ENCODE measurements at regions not wholly inside any gene's neighbourhood (a gene's known extent, or its start where the extent isn't known, plus 50 kb on each side); places are given as distances from the start of the nearest gene placed in this dataset.

GRCh38 chr6:92756912-92757311, 662.4 kb downstream of the EPHA7 start:
- no peak overlapping the region for H3K4me3 Mint-ChIP-seq
- no peak overlapping the region for H2AFZ ChIP-seq (ENCODE audit: insufficient read depth, low read depth, low read length, poor library complexity, severe bottlenecking)
- no peaks in the 10 kb centered on the region for H4K20me1 ChIP-seq (ENCODE audit: insufficient read depth, low read length)
- DNase-seq = no peak
- H3K9ac ChIP-seq (ENCODE audit: insufficient read depth, low read length, poor library complexity, severe bottlenecking) = no peak overlapping the region
- peaks cover 0 to 13% of the 10 kb centered on the region in 2 donors for H3K9me3 ChIP-seq (replicated peaks in 1 of 2; ENCODE audit: control insufficient read depth in 1 of 2, insufficient read depth in 1 of 2, low read length in 2 of 2)
- H3K27ac ChIP-seq (ENCODE audit: low read depth in 1 of 2, low read length in 2 of 2) = no peak overlapping the region
- H3K79me2 ChIP-seq (ENCODE audit: insufficient read depth, low read length) = no peaks in the 10 kb centered on the region
- H3K36me3 Mint-ChIP-seq = no peaks in the 10 kb centered on the region
- H3K4me3 ChIP-seq (replicated peaks in 1 of 3; ENCODE audit: low read depth in 2 of 3, low read length in 3 of 3) = no peak overlapping the region
- H3K4me2 ChIP-seq (replicated peaks; ENCODE audit: extremely low read depth, low read length, poor library complexity, severe bottlenecking) = no peak overlapping the region
- no peaks in the 10 kb centered on the region for H3K27me3 ChIP-seq (ENCODE audit: control insufficient read depth in 2 of 2, insufficient read depth in 2 of 2, low read length in 2 of 2)
- H3K4me1 ChIP-seq (ENCODE audit: control insufficient read depth in 1 of 2, insufficient read depth in 2 of 2, low read length in 2 of 2) = no peaks in the 10 kb centered on the region
- H3K36me3 ChIP-seq (replicated peaks in 1 of 2; ENCODE audit: control insufficient read depth in 1 of 2, insufficient read depth in 2 of 2, low read length in 2 of 2) = no peaks in the 10 kb centered on the region
- intact Hi-C loops (cut with micrococcal nuclease) = no loop called here
- H3K27ac Mint-ChIP-seq = no peak overlapping the region
- WGBS (ENCODE audit: insufficient coverage) = no CpG with 5 or more reads among the region's 4 CpGs
- no peaks in the 10 kb centered on the region for H3K27me3 Mint-ChIP-seq (ENCODE audit: low read depth in 3 of 3)
- no peaks in the 10 kb centered on the region for H3K4me1 Mint-ChIP-seq
- H3K9me3 Mint-ChIP-seq = peaks cover 0 to 13% (median 4%) of the 10 kb centered on the region in 7 donors
- TF ChIP-seq CTCF (IDR thresholded peaks at IDR 0.05) = no peak

GRCh38 chr6:92753956-92754355, 665.4 kb downstream of the EPHA7 start:
- H3K4me1 ChIP-seq (ENCODE audit: control insufficient read depth in 1 of 2, insufficient read depth in 2 of 2, low read length in 2 of 2) = no peaks in the 10 kb centered on the region
- H3K9ac ChIP-seq (ENCODE audit: insufficient read depth, low read length, poor library complexity, severe bottlenecking) = no peak overlapping the region
- H3K27ac ChIP-seq (ENCODE audit: low read depth in 1 of 2, low read length in 2 of 2) = no peak overlapping the region
- H3K9me3 Mint-ChIP-seq = peaks cover 0 to 13% (median 4%) of the 10 kb centered on the region in 7 donors
- 89% methylated on average over 3 of the region's 4 CpGs for WGBS (ENCODE audit: insufficient coverage)
- no peaks in the 10 kb centered on the region for H4K20me1 ChIP-seq (ENCODE audit: insufficient read depth, low read length)
- H3K36me3 ChIP-seq (replicated peaks in 1 of 2; ENCODE audit: control insufficient read depth in 1 of 2, insufficient read depth in 2 of 2, low read length in 2 of 2) = no peaks in the 10 kb centered on the region
- no peaks in the 10 kb centered on the region for H3K36me3 Mint-ChIP-seq
- peaks cover 0 to 2% (median 0%) of the 10 kb centered on the region in 3 donors for H3K27me3 Mint-ChIP-seq (ENCODE audit: low read depth in 3 of 3)
- H2AFZ ChIP-seq (ENCODE audit: insufficient read depth, low read depth, low read length, poor library complexity, severe bottlenecking) = no peak overlapping the region
- no peak overlapping the region for H3K4me3 ChIP-seq (replicated peaks in 1 of 3; ENCODE audit: low read depth in 2 of 3, low read length in 3 of 3)
- H3K4me2 ChIP-seq (replicated peaks; ENCODE audit: extremely low read depth, low read length, poor library complexity, severe bottlenecking) = no peak overlapping the region
- TF ChIP-seq CTCF (IDR thresholded peaks at IDR 0.05) = no peak
- no peak for DNase-seq
- no peaks in the 10 kb centered on the region for H3K79me2 ChIP-seq (ENCODE audit: insufficient read depth, low read length)
- H3K4me3 Mint-ChIP-seq = no peak overlapping the region
- H3K27me3 ChIP-seq (ENCODE audit: control insufficient read depth in 2 of 2, insufficient read depth in 2 of 2, low read length in 2 of 2) = no peaks in the 10 kb centered on the region
- no peak overlapping the region for H3K27ac Mint-ChIP-seq
- H3K9me3 ChIP-seq (replicated peaks in 1 of 2; ENCODE audit: control insufficient read depth in 1 of 2, insufficient read depth in 1 of 2, low read length in 2 of 2) = peaks cover 0 to 13% of the 10 kb centered on the region in 2 donors
- intact Hi-C loops (cut with micrococcal nuclease) = no loop called here
- H3K4me1 Mint-ChIP-seq = no peaks in the 10 kb centered on the region
